ENCODE measurements at regions not wholly inside any gene's neighbourhood (a gene's known extent, or its start where the extent isn't known, plus 50 kb on each side); places are given as distances from the start of the nearest gene placed in this dataset.

- Histone ChIP-seq H3K4me2 (ENCODE audit: low read length) (no peak overlapping the region), H3K4me3 (ENCODE audit: low read length) (no peak overlapping the region), H2AFZ (ENCODE audit: low read depth, low read length) (no peak overlapping the region), H3K79me2 (replicated peaks; ENCODE audit: insufficient read depth, low read length) (no peaks in the 10 kb centered on the region), H3K9me2 (ENCODE audit: insufficient read depth, low read length) (no peaks in the 10 kb centered on the region), H3F3A (ENCODE audit: insufficient read depth, low read length, poor library complexity, severe bottlenecking) (no peaks in the 10 kb centered on the region), H4K20me1 (ENCODE audit: insufficient read depth) (no peaks in the 10 kb centered on the region), H3K36me3 (ENCODE audit: insufficient read depth, low read length) (no peaks in the 10 kb centered on the region), H3K27ac (ENCODE audit: low read length) (no peak overlapping the region), H3K9me3 (ENCODE audit: low read length) (no peaks in the 10 kb centered on the region), H3K27me3 (ENCODE audit: insufficient read depth, low read depth, low read length) (no peaks in the 10 kb centered on the region), H3K9ac (ENCODE audit: low read length) (no peak overlapping the region)
- TF ChIP-seq POLR2AphosphoS5 (IDR thresholded peaks at IDR 0.05), result no peak
- no peak for TF ChIP-seq REST (IDR thresholded peaks at IDR 0.05; ENCODE audit: borderline replicate concordance)
- TF ChIP-seq TAF1 (IDR thresholded peaks at IDR 0.05; ENCODE audit: low read depth), result no peak
- TF ChIP-seq CTCF (IDR thresholded peaks at IDR 0.05; ENCODE audit: poor library complexity, severe bottlenecking), result no peak
These were observed 188.9 kb downstream of the CMPK2 start for GRCh38 chr2:6676776-6677175.

GRCh38 chr2:6679471-6679870 lies 186.2 kb downstream of the CMPK2 start:
- H3K9ac ChIP-seq (ENCODE audit: low read length), result no peak overlapping the region
- H3F3A ChIP-seq (ENCODE audit: insufficient read depth, low read length, poor library complexity, severe bottlenecking), result no peaks in the 10 kb centered on the region
- H3K4me3 ChIP-seq (ENCODE audit: low read length), result no peak overlapping the region
- no peaks in the 10 kb centered on the region for H3K9me3 ChIP-seq (ENCODE audit: low read length)
- H3K36me3 ChIP-seq (ENCODE audit: insufficient read depth, low read length), result no peaks in the 10 kb centered on the region
- TF ChIP-seq POLR2AphosphoS5 (IDR thresholded peaks at IDR 0.05) (no peak), RAD21 (conservative IDR thresholded peaks at IDR 0.05) (no peak), TAF1 (IDR thresholded peaks at IDR 0.05; ENCODE audit: low read depth) (no peak), EZH2 (IDR thresholded peaks at IDR 0.05; ENCODE audit: borderline replicate concordance, insufficient read depth, low read length, poor library complexity, severe bottlenecking) (no peak), CTCF (IDR thresholded peaks at IDR 0.05; ENCODE audit: poor library complexity, severe bottlenecking) (no peak), EP300 (conservative IDR thresholded peaks at IDR 0.05; ENCODE audit: poor library complexity, severe bottlenecking) (no peak), REST (IDR thresholded peaks at IDR 0.05; ENCODE audit: borderline replicate concordance) (no peak), SMC3 (conservative IDR thresholded peaks at IDR 0.05; ENCODE audit: poor library complexity) (no peak), MXI1 (conservative IDR thresholded peaks at IDR 0.05; ENCODE audit: poor library complexity, severe bottlenecking) (no peak)
- no peaks in the 10 kb centered on the region for H3K27me3 ChIP-seq (ENCODE audit: insufficient read depth, low read depth, low read length)
- no peaks in the 10 kb centered on the region for H3K79me2 ChIP-seq (replicated peaks; ENCODE audit: insufficient read depth, low read length)
- no peaks in the 10 kb centered on the region for H4K20me1 ChIP-seq (ENCODE audit: insufficient read depth)
- H3K4me2 ChIP-seq (ENCODE audit: low read length), result no peak overlapping the region
- H2AFZ ChIP-seq (ENCODE audit: low read depth, low read length), result no peak overlapping the region
- H3K9me2 ChIP-seq (ENCODE audit: insufficient read depth, low read length), result no peaks in the 10 kb centered on the region
- no peak overlapping the region for H3K27ac ChIP-seq (ENCODE audit: low read length)

All from neural cell (in vitro differentiated cells).